ENCODE measurements at regions not wholly inside any gene's neighbourhood (a gene's known extent, or its start where the extent isn't known, plus 50 kb on each side); places are given as distances from the start of the nearest gene placed in this dataset.

DNA sequence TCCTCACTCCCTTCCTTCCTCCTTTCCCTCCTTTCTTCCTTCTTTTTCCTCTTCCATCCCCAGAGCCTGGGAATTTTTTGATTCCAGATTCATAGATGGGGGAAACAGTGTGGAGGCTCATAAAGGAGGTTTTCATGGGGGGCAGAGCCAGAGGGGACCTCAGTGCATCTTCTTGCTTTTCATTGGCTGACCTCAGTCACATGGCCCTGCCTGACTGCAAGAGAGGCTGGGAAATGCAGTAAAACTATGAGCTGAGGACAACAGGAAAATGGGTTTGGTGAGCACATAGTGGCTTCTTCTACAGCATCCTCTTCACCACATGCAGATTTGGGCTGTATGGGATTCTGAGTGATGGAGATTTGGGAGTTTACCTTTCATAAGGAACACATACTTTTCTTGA is 437.1 kb upstream of the TBX3 start:
- TF ChIP-seq CTCF (IDR thresholded peaks at IDR 0.05 in 4 of 5, conservative IDR thresholded peaks at IDR 0.05 in 1 of 5) = no peak
- no peak for TF ChIP-seq POLR2A (IDR thresholded peaks at IDR 0.05)

All from gastrocnemius medialis (tissue), 4 donors.